GM12891 (cell line): ENCODE measurements at regions not wholly inside any gene's neighbourhood (a gene's known extent, or its start where the extent isn't known, plus 50 kb on each side); places are given as distances from the start of the nearest gene placed in this dataset.

Experiments
- POLR2A ChIP-seq: IDR thresholded peaks from 2 replicates; pipeline ENCODE4 v1.6.1; 2011; ENCODE audit warnings: low read depth, low read length, control low read depth
- POU2F2 ChIP-seq: IDR thresholded peaks from 2 replicates; pipeline ENCODE4 v1.6.1; 2011; ENCODE audit warnings: low read depth, mild to moderate bottlenecking, control low read depth, low read length, moderate library complexity
- TAF1 ChIP-seq: IDR thresholded peaks from 2 replicates; pipeline ENCODE4 v1.6.1; 2011; ENCODE audit warnings: low read depth, low read length, control low read depth

DNA sequence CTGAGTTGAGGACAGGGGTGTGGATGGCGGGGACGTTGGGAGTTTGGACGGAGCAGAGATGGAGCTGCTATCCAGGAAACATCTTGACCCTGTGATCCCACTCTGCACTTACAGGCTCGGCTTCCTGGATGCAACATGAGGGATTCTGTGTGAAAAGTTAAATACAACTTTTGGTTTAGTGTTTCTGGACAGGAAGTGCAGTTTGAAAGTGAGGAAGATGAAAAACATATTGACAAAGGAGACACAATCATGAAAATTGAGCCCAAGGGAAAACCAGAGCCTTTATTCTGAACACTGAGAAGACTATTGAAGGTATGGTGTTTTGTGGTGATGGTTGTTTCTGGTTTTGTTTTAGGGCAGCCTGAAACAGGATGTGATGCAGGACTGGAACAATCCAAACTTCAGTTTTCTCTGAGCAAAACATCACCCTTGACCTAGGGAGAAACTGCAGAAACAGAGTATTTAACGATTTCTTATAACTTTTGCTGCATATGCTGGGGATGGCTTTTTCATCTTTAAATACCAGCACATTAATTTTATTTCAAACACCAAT, 76.5 kb upstream of the RFX8 start:
- no peak for TF ChIP-seq TAF1
- no peak for TF ChIP-seq POLR2A
- no peak for TF ChIP-seq POU2F2
